ENCODE measurements at regions not wholly inside any gene's neighbourhood (a gene's known extent, or its start where the extent isn't known, plus 50 kb on each side); places are given as distances from the start of the nearest gene placed in this dataset.

GRCh38 chr5:160991205-160991604 is 139.2 kb upstream of the ATP10B start:
- TF ChIP-seq CEBPB (IDR thresholded peaks at IDR 0.05) (no peak), REST (IDR thresholded peaks at IDR 0.05; ENCODE audit: low read depth) (no peak), YY1 (IDR thresholded peaks at IDR 0.05; ENCODE audit: low read depth) (no peak), MAX (IDR thresholded peaks at IDR 0.05) (no peak), RAD21 (IDR thresholded peaks at IDR 0.05; ENCODE audit: low read depth) (no peak), EP300 (IDR thresholded peaks at IDR 0.05; ENCODE audit: borderline replicate concordance) (no peak), TEAD4 (IDR thresholded peaks at IDR 0.05) (no peak), USF1 (IDR thresholded peaks at IDR 0.05) (no peak)
